ENCODE measurements at regions not wholly inside any gene's neighbourhood (a gene's known extent, or its start where the extent isn't known, plus 50 kb on each side); places are given as distances from the start of the nearest gene placed in this dataset.

DNA sequence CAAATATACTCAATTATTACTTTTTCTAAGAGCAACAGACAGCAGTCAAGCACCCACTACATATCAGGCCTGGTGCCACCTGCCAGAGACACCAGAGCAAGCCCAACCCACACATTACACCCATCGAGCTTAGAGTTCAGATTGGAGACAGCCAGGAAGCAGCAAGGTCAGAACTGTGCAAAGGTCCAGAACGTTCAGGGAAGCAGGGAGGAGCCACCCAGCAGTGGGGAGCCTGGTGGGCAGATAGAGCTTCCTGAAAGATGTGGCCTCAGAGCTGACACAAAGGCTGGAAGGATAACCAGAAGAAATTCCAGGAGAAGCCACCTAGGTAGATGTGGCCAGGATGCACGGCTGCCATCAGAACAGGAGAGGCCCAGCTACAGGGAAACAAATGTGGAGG lies 440.5 kb upstream of the ID2 start:
- no peaks in the 10 kb centered on the region for H3K36me3 Mint-ChIP-seq
- H3K79me2 ChIP-seq (ENCODE audit: low read depth), result no peaks in the 10 kb centered on the region
- no peak overlapping the region for H3K9ac ChIP-seq
- H3K4me1 Mint-ChIP-seq, result peaks cover 38% of the 10 kb centered on the region
- no peak overlapping the region for H3K27ac ChIP-seq
- no peaks in the 10 kb centered on the region for H3K36me3 ChIP-seq
- no peak overlapping the region for H3K4me2 ChIP-seq
- peak overlapping the region; percentile 75 for H3K27ac Mint-ChIP-seq
- no peaks in the 10 kb centered on the region for H3K9me3 ChIP-seq (ENCODE audit: low read depth)
- TF ChIP-seq EZH2 (IDR thresholded peaks at IDR 0.05) (no peak), EZH2phosphoT487 (IDR thresholded peaks at IDR 0.05) (no peak)
- TF ChIP-seq, protein P1, sequence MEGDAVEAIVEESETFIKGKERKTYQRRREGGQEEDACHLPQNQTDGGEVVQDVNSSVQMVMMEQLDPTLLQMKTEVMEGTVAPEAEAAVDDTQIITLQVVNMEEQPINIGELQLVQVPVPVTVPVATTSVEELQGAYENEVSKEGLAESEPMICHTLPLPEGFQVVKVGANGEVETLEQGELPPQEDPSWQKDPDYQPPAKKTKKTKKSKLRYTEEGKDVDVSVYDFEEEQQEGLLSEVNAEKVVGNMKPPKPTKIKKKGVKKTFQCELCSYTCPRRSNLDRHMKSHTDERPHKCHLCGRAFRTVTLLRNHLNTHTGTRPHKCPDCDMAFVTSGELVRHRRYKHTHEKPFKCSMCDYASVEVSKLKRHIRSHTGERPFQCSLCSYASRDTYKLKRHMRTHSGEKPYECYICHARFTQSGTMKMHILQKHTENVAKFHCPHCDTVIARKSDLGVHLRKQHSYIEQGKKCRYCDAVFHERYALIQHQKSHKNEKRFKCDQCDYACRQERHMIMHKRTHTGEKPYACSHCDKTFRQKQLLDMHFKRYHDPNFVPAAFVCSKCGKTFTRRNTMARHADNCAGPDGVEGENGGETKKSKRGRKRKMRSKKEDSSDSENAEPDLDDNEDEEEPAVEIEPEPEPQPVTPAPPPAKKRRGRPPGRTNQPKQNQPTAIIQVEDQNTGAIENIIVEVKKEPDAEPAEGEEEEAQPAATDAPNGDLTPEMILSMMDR (IDR thresholded peaks at IDR 0.05), result no peak
- DNase-seq (ENCODE audit: low spot score), result no peak
- no peaks in the 10 kb centered on the region for H4K20me1 ChIP-seq (ENCODE audit: low read depth)
- peaks cover 17% of the 10 kb centered on the region for H3K4me1 ChIP-seq
- H3K27me3 Mint-ChIP-seq (ENCODE audit: insufficient read depth, low read depth), result peaks cover 3% of the 10 kb centered on the region
- H2AFZ ChIP-seq (replicated peaks), result peak overlapping the region; percentile 34
- H3K9me3 Mint-ChIP-seq, result peaks cover 29% of the 10 kb centered on the region
- no peaks in the 10 kb centered on the region for H3K27me3 ChIP-seq
- H3K4me3 Mint-ChIP-seq, result no peak overlapping the region
- H3F3A ChIP-seq (ENCODE audit: low read depth), result no peaks in the 10 kb centered on the region
- no peak overlapping the region for H3K4me3 ChIP-seq

DNA sequence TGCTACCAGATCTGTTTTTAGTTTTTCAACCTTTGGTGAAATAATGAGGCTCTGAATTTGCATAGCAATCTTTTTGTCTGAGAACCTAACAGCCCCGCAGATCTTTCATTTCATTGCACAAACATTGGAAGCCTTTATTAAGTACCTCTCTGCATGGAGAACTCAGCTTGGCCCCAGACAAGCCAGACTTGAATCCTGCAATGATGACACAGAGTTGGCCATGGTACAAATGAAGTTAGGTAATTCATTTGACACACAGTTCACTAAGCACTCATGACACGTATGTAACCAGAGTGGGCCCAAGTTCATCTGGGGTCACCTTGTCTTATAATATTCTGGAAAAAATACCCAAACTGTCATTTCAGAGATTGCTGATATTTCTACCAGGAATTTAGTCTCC lies 439.1 kb upstream of the ID2 start:
- H3K79me2 ChIP-seq (ENCODE audit: low read depth), result no peaks in the 10 kb centered on the region
- no peaks in the 10 kb centered on the region for H3K36me3 ChIP-seq
- H3K4me2 ChIP-seq, result no peak overlapping the region
- no peak overlapping the region for H3K4me3 ChIP-seq
- Mint-ChIP-seq H3K4me1 (peaks cover 34% of the 10 kb centered on the region), H3K4me3 (no peak overlapping the region), H3K27ac (no peak overlapping the region), H3K9me3 (peaks cover 32% of the 10 kb centered on the region), H3K27me3 (ENCODE audit: insufficient read depth, low read depth) (peaks cover 3% of the 10 kb centered on the region), H3K36me3 (no peaks in the 10 kb centered on the region)
- no peaks in the 10 kb centered on the region for H3K9me3 ChIP-seq (ENCODE audit: low read depth)
- TF ChIP-seq EZH2phosphoT487 (IDR thresholded peaks at IDR 0.05) (no peak), EZH2 (IDR thresholded peaks at IDR 0.05) (no peak)
- TF ChIP-seq, protein P1 (IDR thresholded peaks at IDR 0.05), result no peak
- no peak for DNase-seq (ENCODE audit: low spot score)
- no peak overlapping the region for H3K9ac ChIP-seq
- H4K20me1 ChIP-seq (ENCODE audit: low read depth), result no peaks in the 10 kb centered on the region
- peaks cover 14% of the 10 kb centered on the region for H3K4me1 ChIP-seq
- H3F3A ChIP-seq (ENCODE audit: low read depth), result no peaks in the 10 kb centered on the region
- H3K27me3 ChIP-seq, result no peaks in the 10 kb centered on the region
- H2AFZ ChIP-seq (replicated peaks), result no peak overlapping the region
- no peak overlapping the region for H3K27ac ChIP-seq

DNA sequence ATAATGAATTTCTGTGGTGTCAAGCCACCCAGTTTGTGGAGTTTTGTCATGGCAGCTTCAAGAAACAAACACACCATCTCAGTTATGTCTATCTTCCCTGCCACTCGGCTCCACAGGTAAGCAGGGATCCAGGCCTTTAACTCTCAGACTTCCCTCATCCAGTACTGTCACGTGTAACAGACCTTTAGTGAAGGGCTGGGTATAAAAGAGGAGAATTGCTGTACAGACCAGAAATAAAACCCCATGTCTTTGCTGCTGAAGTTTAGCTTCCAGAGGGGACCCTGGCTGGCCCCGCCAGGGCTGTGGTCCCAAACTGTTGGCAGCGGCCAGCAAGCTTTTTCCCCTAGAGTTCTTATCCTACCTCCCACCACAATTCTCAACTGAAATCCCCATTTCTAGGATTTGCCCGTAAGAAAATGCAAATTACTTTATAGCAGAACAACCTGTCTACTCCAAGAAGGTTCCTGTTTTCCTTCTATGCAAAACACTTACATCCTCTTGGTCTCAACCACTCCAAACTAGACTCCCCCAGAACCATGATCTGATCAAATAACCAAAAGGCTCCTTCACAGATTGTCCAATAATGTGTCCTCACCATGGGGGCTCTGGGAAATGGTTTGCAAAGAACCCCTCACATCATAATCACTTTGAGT lies 438.0 kb upstream of the ID2 start:
- Histone ChIP-seq H3K9me3 (ENCODE audit: low read depth) (no peaks in the 10 kb centered on the region), H2AFZ (replicated peaks) (no peak overlapping the region), H3K4me1 (peaks cover 12% of the 10 kb centered on the region), H3K27me3 (no peaks in the 10 kb centered on the region), H4K20me1 (ENCODE audit: low read depth) (no peaks in the 10 kb centered on the region), H3K4me3 (no peak overlapping the region), H3F3A (ENCODE audit: low read depth) (no peaks in the 10 kb centered on the region), H3K9ac (no peak overlapping the region), H3K27ac (no peak overlapping the region), H3K4me2 (no peak overlapping the region), H3K36me3 (no peaks in the 10 kb centered on the region), H3K79me2 (ENCODE audit: low read depth) (no peaks in the 10 kb centered on the region)
- H3K4me3 Mint-ChIP-seq, result no peak overlapping the region
- H3K27ac Mint-ChIP-seq, result no peak overlapping the region
- H3K4me1 Mint-ChIP-seq, result peaks cover 25% of the 10 kb centered on the region
- H3K27me3 Mint-ChIP-seq (ENCODE audit: insufficient read depth, low read depth), result peaks cover 3% of the 10 kb centered on the region
- no peak for DNase-seq (ENCODE audit: low spot score)
- H3K9me3 Mint-ChIP-seq, result peaks cover 35% of the 10 kb centered on the region
- H3K36me3 Mint-ChIP-seq, result no peaks in the 10 kb centered on the region
- TF ChIP-seq, protein P1 (IDR thresholded peaks at IDR 0.05), result no peak
- TF ChIP-seq EZH2phosphoT487 (IDR thresholded peaks at IDR 0.05) (no peak), EZH2 (IDR thresholded peaks at IDR 0.05) (no peak)
